Activated T-cell treated with anti-CD3 and anti-CD28 coated beads, Interleukin-2, amount 50 U/mL, for 72 hours (primary cell): ENCODE measurements at regions not wholly inside any gene's neighbourhood (a gene's known extent, or its start where the extent isn't known, plus 50 kb on each side); places are given as distances from the start of the nearest gene placed in this dataset.

Experiments
- ATAC-seq, 2 donors: fragments of 150-1000 bp; cut with Tn5 transposase; replicated peaks in 1 of 2; 2 replicates each; pipeline ENCODE4 v1.10.0; 2021; ENCODE audit warnings: moderate library complexity in 2 of 2, mild to moderate bottlenecking in 1 of 2
- DNase-seq, 2 donors: peaks; one replicate each; pipeline ENCODE4 v3.0.0; 2021 to 2022; ENCODE audit warnings: mixed read lengths in 1 of 2
- H3K27ac Mint-ChIP-seq: one replicate; pipeline ENCODE4 v1.8.0; 2022; ENCODE audit warnings: mild to moderate bottlenecking, moderate library complexity, mixed read lengths
- H3K27me3 Mint-ChIP-seq: one replicate; pipeline ENCODE4 v1.8.0; 2022; ENCODE audit warnings: low read depth, mixed read lengths
- H3K36me3 Mint-ChIP-seq, 2 donors: one replicate each; pipeline ENCODE4 v1.8.0; 2022; ENCODE audit warnings: mixed read lengths in 2 of 2, mild to moderate bottlenecking in 1 of 2; ENCODE audit not compliant: insufficient read depth in 2 of 2
- H3K4me1 Mint-ChIP-seq: one replicate; pipeline ENCODE4 v1.8.0; 2022; ENCODE audit warnings: low read depth, mixed read lengths
- H3K4me3 Mint-ChIP-seq, 2 donors: one replicate each; pipeline ENCODE4 v1.8.0; 2022; ENCODE audit warnings: mild to moderate bottlenecking in 2 of 2, mixed read lengths in 2 of 2, moderate library complexity in 2 of 2
- H3K9me3 Mint-ChIP-seq, 2 donors: one replicate each; pipeline ENCODE4 v1.8.0; 2022; ENCODE audit warnings: mixed read lengths in 2 of 2

DNA sequence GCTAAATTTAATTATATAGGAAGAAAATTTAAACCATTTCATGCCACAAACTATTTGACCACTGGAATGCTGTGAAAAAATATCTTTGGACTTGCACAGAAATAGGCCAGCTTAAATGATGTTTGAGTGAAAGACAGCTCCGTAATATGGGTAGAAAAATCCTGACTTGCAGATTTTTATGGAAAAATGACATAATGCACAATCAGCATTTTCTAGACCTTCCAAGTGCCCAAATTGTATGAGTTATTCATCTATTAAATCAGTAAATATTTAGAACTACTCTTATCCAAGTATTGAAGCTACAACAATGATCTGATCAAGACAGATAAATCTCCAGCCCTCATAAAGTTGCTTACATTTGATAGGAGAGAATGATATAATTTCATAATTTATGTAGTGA is 691.1 kb upstream of the DDX18 start:
- DNase-seq (no peak), ATAC-seq (no peak)
- Mint-ChIP-seq H3K27ac (no peak overlapping the region), H3K27me3 (no peaks in the 10 kb centered on the region), H3K36me3 (no peaks in the 10 kb centered on the region), H3K9me3 (peaks cover 7 to 15% of the 10 kb centered on the region in 2 donors), H3K4me3 (no peak overlapping the region), H3K4me1 (no peaks in the 10 kb centered on the region)

DNA sequence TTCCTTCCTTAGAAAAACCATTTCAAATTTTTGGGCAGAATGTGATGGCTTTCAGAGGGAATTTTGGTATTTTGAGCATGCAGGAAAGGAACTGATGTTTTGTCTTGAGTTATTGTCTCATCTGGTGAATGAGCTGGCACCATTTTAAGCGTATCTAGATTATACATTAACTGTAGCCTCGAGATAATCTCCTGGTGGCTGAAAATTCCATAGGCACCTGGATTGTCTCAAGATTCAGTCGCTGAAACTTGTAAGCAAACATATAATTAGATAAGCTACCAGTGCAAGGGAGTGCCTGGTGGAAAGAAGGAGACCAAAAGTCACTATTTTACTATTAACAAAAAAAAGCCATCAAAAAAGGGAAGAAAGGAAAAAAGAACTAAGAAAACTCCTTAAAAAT is 687.8 kb upstream of the DDX18 start:
- Mint-ChIP-seq H3K4me3 (no peak overlapping the region), H3K27ac (no peak overlapping the region), H3K27me3 (no peaks in the 10 kb centered on the region), H3K4me1 (no peaks in the 10 kb centered on the region), H3K9me3 (peaks cover 6 to 11% of the 10 kb centered on the region in 2 donors), H3K36me3 (no peaks in the 10 kb centered on the region)
- DNase-seq = no peak
- no peak for ATAC-seq

DNA sequence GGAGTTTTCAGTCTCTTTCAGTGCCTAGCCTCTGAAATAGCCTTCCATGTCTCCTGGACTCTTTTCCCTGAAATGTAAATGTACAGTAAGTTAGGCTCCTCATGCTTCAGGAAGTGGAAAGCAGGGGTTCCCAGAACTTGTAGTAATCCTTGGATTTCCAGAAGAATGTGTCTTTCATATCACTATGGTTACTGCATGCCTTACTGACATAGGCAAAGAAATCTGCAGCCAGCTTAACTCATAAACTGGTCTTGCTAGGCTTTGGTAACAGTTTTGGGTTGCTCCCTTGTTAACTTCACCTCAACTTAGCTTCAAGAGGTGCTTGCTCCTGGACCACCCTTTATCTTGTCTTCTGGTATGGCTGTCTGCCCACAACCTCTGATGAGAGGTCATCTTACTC is 686.8 kb upstream of the DDX18 start:
- H3K4me3 Mint-ChIP-seq = no peak overlapping the region
- no peaks in the 10 kb centered on the region for H3K36me3 Mint-ChIP-seq
- DNase-seq (no peak), ATAC-seq (no peak)
- H3K27ac Mint-ChIP-seq = no peak overlapping the region
- peaks cover 6 to 11% of the 10 kb centered on the region in 2 donors for H3K9me3 Mint-ChIP-seq
- H3K4me1 Mint-ChIP-seq = no peaks in the 10 kb centered on the region
- no peaks in the 10 kb centered on the region for H3K27me3 Mint-ChIP-seq

DNA sequence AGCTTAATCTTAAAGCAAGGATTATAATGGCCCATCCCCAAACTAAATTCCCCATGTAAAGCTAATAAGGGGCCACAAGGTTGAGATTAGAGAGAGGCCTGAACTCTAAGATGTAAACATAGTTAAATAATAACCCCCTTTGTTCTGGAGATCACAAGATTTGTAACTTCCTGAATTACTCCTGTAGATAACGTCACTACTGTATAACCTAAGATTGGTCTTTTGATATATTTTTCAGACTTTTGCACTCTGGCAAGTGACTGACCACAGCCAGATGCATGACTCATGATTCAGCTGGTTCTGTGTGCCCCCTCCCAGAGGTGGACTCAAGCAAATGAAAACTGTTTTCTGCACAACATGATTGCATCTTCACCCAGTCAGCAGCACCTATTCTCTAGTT is 686.0 kb upstream of the DDX18 start:
- Mint-ChIP-seq H3K4me3 (no peak overlapping the region), H3K4me1 (no peaks in the 10 kb centered on the region), H3K27me3 (no peaks in the 10 kb centered on the region), H3K36me3 (no peaks in the 10 kb centered on the region), H3K27ac (no peak overlapping the region), H3K9me3 (peaks cover 6 to 11% of the 10 kb centered on the region in 2 donors)
- DNase-seq = no peak
- ATAC-seq = no peak

DNA sequence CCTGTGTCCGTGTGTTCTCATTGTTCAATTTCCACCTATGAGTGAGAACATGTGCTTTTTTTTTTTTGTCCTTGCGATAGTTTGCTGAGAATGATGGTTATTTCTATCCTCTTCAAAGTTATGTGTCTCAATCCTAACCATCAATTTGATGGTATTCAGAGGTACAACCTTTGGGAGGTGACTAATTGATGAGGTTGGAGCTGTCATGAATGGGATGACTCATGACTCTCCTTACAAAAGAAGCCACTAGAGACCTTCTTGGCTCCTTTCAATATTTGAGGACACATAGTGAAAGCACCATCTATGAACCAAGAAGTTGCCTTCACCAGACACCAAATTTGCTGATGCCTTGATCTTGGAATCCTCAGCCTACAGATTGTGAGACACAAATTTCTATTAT is 677.1 kb upstream of the DDX18 start:
- Mint-ChIP-seq H3K9me3 (peaks cover 0 to 6% of the 10 kb centered on the region in 2 donors), H3K27me3 (no peaks in the 10 kb centered on the region), H3K4me1 (no peaks in the 10 kb centered on the region), H3K27ac (no peak overlapping the region), H3K4me3 (no peak overlapping the region), H3K36me3 (no peaks in the 10 kb centered on the region)
- DNase-seq (no peak), ATAC-seq (no peak)

DNA sequence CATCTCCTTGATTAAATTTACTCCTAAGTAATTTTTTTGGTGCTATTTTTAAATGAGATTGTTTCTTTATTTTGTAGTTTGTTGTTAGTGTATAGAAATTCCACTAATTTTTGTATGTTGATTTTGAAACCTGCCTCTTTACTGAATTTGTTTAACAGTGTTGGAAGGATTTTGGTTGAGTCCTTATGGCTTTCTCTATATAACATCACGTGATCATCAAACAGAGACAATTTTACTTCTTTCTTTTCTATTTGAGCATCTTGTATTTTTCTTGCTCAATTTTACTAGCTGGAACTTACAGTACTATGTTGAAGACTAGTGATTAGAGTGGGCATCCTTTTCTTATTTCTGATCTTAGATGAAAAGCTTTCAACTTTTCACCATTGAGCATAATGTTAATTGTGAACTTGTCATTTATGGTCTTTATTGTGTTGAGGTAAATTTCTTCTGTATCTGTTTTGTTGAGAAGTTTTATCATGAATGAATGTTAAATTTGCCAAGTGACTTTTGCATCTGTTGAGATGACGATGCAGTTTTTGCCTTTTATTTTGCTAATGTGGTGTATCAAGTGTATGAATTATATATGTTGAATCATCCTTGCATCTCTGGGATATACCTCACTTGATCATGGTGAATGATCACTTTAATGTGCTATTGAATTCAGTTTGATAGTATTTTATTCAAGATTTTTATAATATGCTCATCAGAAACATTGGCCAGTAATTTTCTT is 645.3 kb upstream of the DDX18 start:
- no peak overlapping the region for H3K27ac Mint-ChIP-seq
- DNase-seq (no peak), ATAC-seq (no peak)
- H3K36me3 Mint-ChIP-seq = peaks cover 2 to 5% of the 10 kb centered on the region in 2 donors
- H3K9me3 Mint-ChIP-seq = peaks cover 4 to 19% of the 10 kb centered on the region in 2 donors
- no peaks in the 10 kb centered on the region for H3K27me3 Mint-ChIP-seq
- H3K4me3 Mint-ChIP-seq = no peak overlapping the region
- no peaks in the 10 kb centered on the region for H3K4me1 Mint-ChIP-seq

DNA sequence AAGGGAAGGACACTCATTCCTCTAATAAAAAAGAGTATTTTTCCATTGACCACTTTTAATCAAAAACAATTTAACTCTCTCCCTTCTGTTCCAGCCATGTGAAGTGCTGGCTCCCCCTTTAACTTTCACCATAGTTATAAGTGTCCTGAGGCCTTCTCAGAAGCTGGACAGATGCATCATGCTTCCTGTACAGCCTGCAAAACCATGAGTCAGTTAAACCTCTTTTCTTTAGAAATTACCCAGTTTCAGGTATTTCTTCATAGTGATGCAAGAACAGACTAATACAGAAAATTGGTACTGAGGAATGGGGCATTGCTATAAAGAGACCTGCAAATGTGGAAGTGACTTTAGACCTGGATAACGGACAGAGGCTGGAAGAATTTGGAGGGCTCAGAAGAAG is 643.6 kb upstream of the DDX18 start:
- no peak overlapping the region for H3K4me3 Mint-ChIP-seq
- H3K36me3 Mint-ChIP-seq = peaks cover 2 to 5% of the 10 kb centered on the region in 2 donors
- peaks cover 4 to 16% of the 10 kb centered on the region in 2 donors for H3K9me3 Mint-ChIP-seq
- DNase-seq (no peak), ATAC-seq (no peak)
- no peak overlapping the region for H3K27ac Mint-ChIP-seq
- no peaks in the 10 kb centered on the region for H3K4me1 Mint-ChIP-seq
- H3K27me3 Mint-ChIP-seq = no peaks in the 10 kb centered on the region

DNA sequence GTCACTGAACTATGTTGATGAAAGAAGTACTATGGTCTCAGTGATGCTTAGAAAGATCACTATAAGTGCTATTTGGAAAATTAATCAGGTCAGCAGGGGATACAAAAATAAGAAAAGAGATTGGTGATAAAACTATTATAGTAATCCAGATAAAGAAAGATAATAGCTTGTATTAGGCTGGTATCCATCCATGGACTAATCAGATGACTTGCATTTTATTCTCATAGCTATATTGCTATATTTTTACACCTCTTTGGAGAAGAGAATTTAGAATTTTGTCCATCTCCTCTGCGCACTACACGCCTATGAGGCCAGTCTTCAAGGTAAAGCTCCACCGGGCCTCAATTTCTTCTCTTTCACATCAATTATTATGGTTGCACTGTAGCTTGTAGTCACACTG is 635.1 kb upstream of the DDX18 start:
- Mint-ChIP-seq H3K4me3 (no peak overlapping the region), H3K27me3 (no peaks in the 10 kb centered on the region), H3K4me1 (no peaks in the 10 kb centered on the region), H3K9me3 (peaks cover 3 to 8% of the 10 kb centered on the region in 2 donors), H3K36me3 (peaks cover 0 to 4% of the 10 kb centered on the region in 2 donors), H3K27ac (no peak overlapping the region)
- DNase-seq = no peak
- no peak for ATAC-seq

DNA sequence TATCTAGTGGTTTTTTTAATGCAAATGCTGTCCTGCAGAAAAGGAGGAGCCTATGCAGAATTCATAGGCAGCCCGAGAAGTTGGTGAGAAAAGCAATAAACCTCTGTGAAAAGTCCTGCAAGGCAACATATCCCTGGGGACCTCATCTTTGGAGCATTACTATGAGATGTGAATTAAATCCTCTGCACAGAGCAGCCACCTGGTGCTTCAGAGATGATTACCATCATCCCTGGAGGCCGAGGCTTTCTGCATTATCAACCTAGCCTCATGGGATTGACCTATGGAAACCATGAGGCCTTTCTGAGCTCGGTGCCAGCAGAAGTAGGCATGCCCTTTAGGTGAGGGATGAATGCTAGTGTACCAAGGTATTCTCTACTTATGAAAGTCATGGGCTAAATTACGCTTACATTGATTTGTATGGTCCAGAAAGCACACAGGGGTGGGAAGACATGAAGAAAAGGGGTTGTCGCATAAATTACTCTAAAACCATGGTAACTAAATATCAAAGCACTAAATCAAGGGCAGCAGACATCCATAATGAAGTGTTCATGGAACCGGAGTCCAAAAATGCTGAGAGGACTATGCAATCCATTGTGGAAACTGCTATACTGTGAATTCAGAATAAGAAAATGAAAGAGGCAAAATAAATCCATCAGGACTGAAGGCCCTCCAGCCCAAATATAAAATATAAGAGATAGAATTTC is 623.5 kb upstream of the DDX18 start:
- Mint-ChIP-seq H3K27ac (no peak overlapping the region), H3K4me3 (no peak overlapping the region), H3K36me3 (no peaks in the 10 kb centered on the region), H3K4me1 (no peaks in the 10 kb centered on the region), H3K27me3 (no peaks in the 10 kb centered on the region), H3K9me3 (peaks cover 4 to 11% of the 10 kb centered on the region in 2 donors)
- DNase-seq = no peak
- no peak for ATAC-seq

DNA sequence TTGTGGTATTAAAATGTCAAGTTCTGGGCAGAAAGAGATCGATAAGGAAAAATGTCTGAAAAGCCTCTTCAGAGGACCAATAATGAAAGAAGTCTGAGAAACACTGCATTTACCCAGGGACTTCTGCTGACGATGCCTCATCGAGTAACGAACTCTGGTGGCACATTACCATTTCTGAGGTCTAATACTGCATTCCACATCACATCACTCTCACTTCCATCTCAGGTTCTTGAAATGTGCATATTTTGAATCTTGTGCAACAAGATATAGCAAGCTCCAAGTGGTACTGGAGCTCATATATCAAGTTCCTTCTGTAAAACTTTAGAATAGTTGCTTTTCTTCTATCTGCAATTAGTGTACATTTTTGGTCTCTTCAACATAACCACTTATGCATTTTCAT is 619.1 kb upstream of the DDX18 start:
- H3K36me3 Mint-ChIP-seq = no peaks in the 10 kb centered on the region
- H3K4me1 Mint-ChIP-seq = no peaks in the 10 kb centered on the region
- no peak overlapping the region for H3K27ac Mint-ChIP-seq
- no peaks in the 10 kb centered on the region for H3K27me3 Mint-ChIP-seq
- ATAC-seq (no peak), DNase-seq (no peak)
- no peak overlapping the region for H3K4me3 Mint-ChIP-seq
- H3K9me3 Mint-ChIP-seq = peaks cover 4 to 9% of the 10 kb centered on the region in 2 donors

DNA sequence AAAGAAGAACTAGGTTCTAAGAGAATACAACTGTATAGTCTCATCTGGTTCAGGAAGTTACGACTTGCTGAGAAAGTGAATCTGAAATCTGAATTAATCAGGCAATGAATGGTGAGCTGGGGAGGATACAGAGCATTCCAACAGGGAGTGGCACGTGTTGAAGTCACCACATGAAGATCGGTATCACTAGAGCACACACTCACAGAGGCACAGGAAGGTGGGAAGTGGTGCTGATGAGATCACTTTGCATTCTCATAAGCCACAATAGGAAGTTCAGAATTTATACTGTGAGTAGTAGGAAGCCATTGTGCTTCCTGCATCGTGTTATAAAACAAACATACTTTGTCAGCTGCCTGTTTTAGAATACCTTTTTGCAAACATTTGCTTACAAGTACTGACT is 615.0 kb upstream of the DDX18 start:
- Mint-ChIP-seq H3K27me3 (no peaks in the 10 kb centered on the region), H3K4me3 (no peak overlapping the region), H3K27ac (no peak overlapping the region), H3K9me3 (peaks cover 15 to 23% of the 10 kb centered on the region in 2 donors), H3K36me3 (peaks cover 0 to 2% of the 10 kb centered on the region in 2 donors), H3K4me1 (no peaks in the 10 kb centered on the region)
- DNase-seq (no peak), ATAC-seq (no peak)

DNA sequence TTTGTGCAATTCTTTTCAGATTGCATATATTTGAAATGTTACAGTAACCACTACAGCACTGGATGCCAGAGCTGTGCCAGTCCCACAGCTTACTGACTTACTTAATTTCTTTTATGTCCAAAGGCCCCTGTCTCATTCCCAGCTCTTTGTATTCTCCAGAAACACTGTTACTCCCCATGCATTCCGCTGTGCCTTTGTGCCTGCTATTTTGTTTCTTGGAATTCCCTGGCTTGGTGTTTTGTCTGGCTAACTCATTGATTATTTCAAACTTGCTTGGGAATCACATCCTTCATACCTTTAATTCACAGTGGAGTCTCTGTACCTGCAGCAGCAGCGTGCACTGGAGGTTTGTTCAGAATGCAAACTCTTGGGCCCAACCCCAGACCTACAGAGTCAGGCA is 601.9 kb upstream of the DDX18 start:
- Mint-ChIP-seq H3K4me3 (no peak overlapping the region), H3K27me3 (no peaks in the 10 kb centered on the region), H3K36me3 (no peaks in the 10 kb centered on the region), H3K9me3 (peaks cover 8 to 12% of the 10 kb centered on the region in 2 donors), H3K27ac (no peak overlapping the region), H3K4me1 (no peaks in the 10 kb centered on the region)
- DNase-seq = no peak
- no peak for ATAC-seq

DNA sequence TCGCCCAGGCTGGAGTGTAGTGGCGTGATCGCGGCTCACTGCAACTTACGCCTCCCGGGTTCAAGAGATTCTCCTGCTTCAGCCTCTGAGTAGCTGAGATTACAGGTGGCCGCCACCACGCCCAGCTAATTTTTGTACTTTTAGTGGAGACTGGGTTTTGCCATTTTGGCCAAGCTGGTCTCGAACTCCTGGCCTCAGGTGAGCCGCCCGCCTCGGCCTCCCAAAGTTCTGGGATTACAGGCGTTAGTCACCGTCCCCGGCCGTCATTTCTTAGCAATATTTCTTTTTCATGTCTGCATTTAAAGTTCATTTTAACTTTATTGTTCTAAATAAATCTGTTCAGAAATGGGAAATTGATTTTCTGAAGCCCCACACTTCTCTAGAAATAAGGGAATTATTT is 597.3 kb upstream of the DDX18 start:
- ATAC-seq (no peak), DNase-seq (no peak)
- Mint-ChIP-seq H3K4me3 (no peak overlapping the region), H3K9me3 (peaks cover 10 to 12% of the 10 kb centered on the region in 2 donors), H3K27ac (no peak overlapping the region), H3K27me3 (no peaks in the 10 kb centered on the region), H3K36me3 (no peaks in the 10 kb centered on the region), H3K4me1 (no peaks in the 10 kb centered on the region)

DNA sequence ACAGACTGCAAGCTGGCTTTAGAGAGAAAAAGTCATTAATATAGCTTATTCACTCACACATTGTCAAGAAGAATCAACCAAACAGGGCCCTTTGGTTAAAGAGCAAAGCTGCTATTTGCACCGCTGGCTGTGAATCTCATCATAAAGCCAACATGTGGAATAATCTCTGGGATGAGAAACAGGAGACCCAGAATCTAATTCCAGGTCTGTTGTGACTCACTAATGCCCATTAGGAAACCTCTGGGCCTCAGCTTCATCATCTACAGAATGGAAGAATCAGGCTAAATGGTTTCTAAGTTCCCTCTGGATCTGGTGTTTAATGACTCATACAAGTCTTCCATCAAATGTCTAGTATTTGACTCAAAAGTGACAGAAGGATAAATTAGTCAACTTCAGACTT is 591.7 kb upstream of the DDX18 start:
- Mint-ChIP-seq H3K27ac (no peak overlapping the region), H3K4me3 (no peak overlapping the region), H3K36me3 (no peaks in the 10 kb centered on the region), H3K9me3 (peaks cover 15 to 16% of the 10 kb centered on the region in 2 donors), H3K27me3 (no peaks in the 10 kb centered on the region), H3K4me1 (no peaks in the 10 kb centered on the region)
- DNase-seq = no peak
- ATAC-seq = no peak
